ENCODE measurements at regions not wholly inside any gene's neighbourhood (a gene's known extent, or its start where the extent isn't known, plus 50 kb on each side); places are given as distances from the start of the nearest gene placed in this dataset.

GRCh38 chr2:36266536-36267121 lies 88.9 kb upstream of the CRIM1 start:
- Mint-ChIP-seq H3K27ac (no peak overlapping the region), H3K27me3 (no peaks in the 10 kb centered on the region), H3K9me3 (peaks cover 18% of the 10 kb centered on the region), H3K4me1 (ENCODE audit: low read depth) (no peaks in the 10 kb centered on the region), H3K4me3 (no peak overlapping the region), H3K36me3 (ENCODE audit: low read depth) (no peaks in the 10 kb centered on the region)
- intact Hi-C loops (cut with micrococcal nuclease) = no loop called here

- Mint-ChIP-seq H3K36me3 (ENCODE audit: low read depth) (no peaks in the 10 kb centered on the region), H3K4me1 (ENCODE audit: low read depth) (no peaks in the 10 kb centered on the region), H3K9me3 (peaks cover 17% of the 10 kb centered on the region), H3K27me3 (no peaks in the 10 kb centered on the region), H3K4me3 (no peak overlapping the region), H3K27ac (no peak overlapping the region)
- intact Hi-C loops (cut with micrococcal nuclease) = no loop called here
These were observed 93.0 kb upstream of the CRIM1 start for GRCh38 chr2:36262581-36262980.

- Mint-ChIP-seq H3K36me3 (ENCODE audit: low read depth) (no peaks in the 10 kb centered on the region), H3K4me3 (no peak overlapping the region), H3K9me3 (no peaks in the 10 kb centered on the region), H3K4me1 (ENCODE audit: low read depth) (no peaks in the 10 kb centered on the region), H3K27ac (no peak overlapping the region), H3K27me3 (no peaks in the 10 kb centered on the region)
- intact Hi-C loops (cut with micrococcal nuclease) = no loop called here
These were observed 99.7 kb upstream of the CRIM1 start for GRCh38 chr2:36255863-36256262.

GRCh38 chr2:36253086-36253485 lies 102.5 kb upstream of the CRIM1 start:
- H3K9me3 Mint-ChIP-seq = no peaks in the 10 kb centered on the region
- peaks cover 2% of the 10 kb centered on the region for H3K27me3 Mint-ChIP-seq
- no peak overlapping the region for H3K4me3 Mint-ChIP-seq
- H3K36me3 Mint-ChIP-seq (ENCODE audit: low read depth) = no peaks in the 10 kb centered on the region
- intact Hi-C loops (cut with micrococcal nuclease) = no loop called here
- H3K4me1 Mint-ChIP-seq (ENCODE audit: low read depth) = no peaks in the 10 kb centered on the region
- H3K27ac Mint-ChIP-seq = no peak overlapping the region

- intact Hi-C loops (cut with micrococcal nuclease) = no loop called here
- Mint-ChIP-seq H3K4me3 (no peak overlapping the region), H3K4me1 (ENCODE audit: low read depth) (peaks cover 6% of the 10 kb centered on the region), H3K36me3 (ENCODE audit: low read depth) (no peaks in the 10 kb centered on the region), H3K27ac (no peak overlapping the region), H3K27me3 (peaks cover 6% of the 10 kb centered on the region), H3K9me3 (no peaks in the 10 kb centered on the region)
These were observed 109.1 kb upstream of the CRIM1 start for GRCh38 chr2:36246320-36246990.

- Mint-ChIP-seq H3K4me1 (ENCODE audit: low read depth) (peaks cover 12% of the 10 kb centered on the region), H3K4me3 (no peak overlapping the region)
- intact Hi-C loops (cut with micrococcal nuclease) = no loop called here
These were observed 109.9 kb upstream of the CRIM1 start for GRCh38 chr2:36245651-36246050.

GRCh38 chr2:36238106-36238505 lies 117.5 kb upstream of the CRIM1 start:
- no peaks in the 10 kb centered on the region for H3K9me3 Mint-ChIP-seq
- intact Hi-C loops (cut with micrococcal nuclease) = no loop called here
- peaks cover 9% of the 10 kb centered on the region for H3K27me3 Mint-ChIP-seq
- peaks cover 13% of the 10 kb centered on the region for H3K4me1 Mint-ChIP-seq (ENCODE audit: low read depth)
- H3K4me3 Mint-ChIP-seq = no peak overlapping the region
- no peak overlapping the region for H3K27ac Mint-ChIP-seq
- H3K36me3 Mint-ChIP-seq (ENCODE audit: low read depth) = no peaks in the 10 kb centered on the region

More at GRCh38 chr2:36245651-36246050, 109.9 kb upstream of the CRIM1 start:
- Mint-ChIP-seq H3K9me3 (no peaks in the 10 kb centered on the region), H3K36me3 (ENCODE audit: low read depth) (no peaks in the 10 kb centered on the region), H3K27ac (no peak overlapping the region), H3K27me3 (peaks cover 6% of the 10 kb centered on the region)

- peaks cover 9% of the 10 kb centered on the region for H3K27me3 Mint-ChIP-seq
- H3K4me1 Mint-ChIP-seq (ENCODE audit: low read depth) = peaks cover 9% of the 10 kb centered on the region
These were observed 119.7 kb upstream of the CRIM1 start for GRCh38 chr2:36235882-36236281.

GRCh38 chr2:36235426-36235825 lies 120.2 kb upstream of the CRIM1 start:
- no peak overlapping the region for H3K4me3 Mint-ChIP-seq
- no peaks in the 10 kb centered on the region for H3K36me3 Mint-ChIP-seq (ENCODE audit: low read depth)
- no peak overlapping the region for H3K27ac Mint-ChIP-seq

More at GRCh38 chr2:36235882-36236281, 119.7 kb upstream of the CRIM1 start:
- intact Hi-C loops (cut with micrococcal nuclease) = no loop called here
- no peaks in the 10 kb centered on the region for H3K36me3 Mint-ChIP-seq (ENCODE audit: low read depth)
- H3K27ac Mint-ChIP-seq = no peak overlapping the region
- H3K4me3 Mint-ChIP-seq = no peak overlapping the region
- no peaks in the 10 kb centered on the region for H3K9me3 Mint-ChIP-seq

GRCh38 chr2:36223259-36223658 lies 132.3 kb upstream of the CRIM1 start:
- H3K4me1 Mint-ChIP-seq (ENCODE audit: low read depth) = no peaks in the 10 kb centered on the region
- no peaks in the 10 kb centered on the region for H3K9me3 Mint-ChIP-seq
- intact Hi-C loops (cut with micrococcal nuclease) = no loop called here
- no peaks in the 10 kb centered on the region for H3K36me3 Mint-ChIP-seq (ENCODE audit: low read depth)
- H3K27me3 Mint-ChIP-seq = peaks cover under 1% of the 10 kb centered on the region
- H3K27ac Mint-ChIP-seq = no peak overlapping the region
- H3K4me3 Mint-ChIP-seq = no peak overlapping the region

More at GRCh38 chr2:36235426-36235825, 120.2 kb upstream of the CRIM1 start:
- H3K9me3 Mint-ChIP-seq = no peaks in the 10 kb centered on the region
- intact Hi-C loops (cut with micrococcal nuclease) = no loop called here
- H3K27me3 Mint-ChIP-seq = peaks cover 8% of the 10 kb centered on the region
- peaks cover 4% of the 10 kb centered on the region for H3K4me1 Mint-ChIP-seq (ENCODE audit: low read depth)

GRCh38 chr2:36222485-36222884 lies 133.1 kb upstream of the CRIM1 start:
- intact Hi-C loops (cut with micrococcal nuclease) = no loop called here

GRCh38 chr2:36214691-36215090 lies 140.9 kb upstream of the CRIM1 start:
- Mint-ChIP-seq H3K27me3 (peaks cover 2% of the 10 kb centered on the region), H3K4me1 (ENCODE audit: low read depth) (no peaks in the 10 kb centered on the region), H3K27ac (no peak overlapping the region), H3K36me3 (ENCODE audit: low read depth) (no peaks in the 10 kb centered on the region), H3K4me3 (no peak overlapping the region), H3K9me3 (peaks cover 17% of the 10 kb centered on the region)
- intact Hi-C loops (cut with micrococcal nuclease) = no loop called here

More at GRCh38 chr2:36222485-36222884, 133.1 kb upstream of the CRIM1 start:
- Mint-ChIP-seq H3K27me3 (peaks cover 2% of the 10 kb centered on the region), H3K27ac (no peak overlapping the region), H3K4me1 (ENCODE audit: low read depth) (no peaks in the 10 kb centered on the region), H3K36me3 (ENCODE audit: low read depth) (no peaks in the 10 kb centered on the region), H3K4me3 (no peak overlapping the region), H3K9me3 (no peaks in the 10 kb centered on the region)

GRCh38 chr2:36203366-36203765 lies 152.2 kb upstream of the CRIM1 start:
- no peaks in the 10 kb centered on the region for H3K27me3 Mint-ChIP-seq
- intact Hi-C loops (cut with micrococcal nuclease) = no loop called here
- H3K27ac Mint-ChIP-seq = no peak overlapping the region
- H3K4me1 Mint-ChIP-seq (ENCODE audit: low read depth) = no peaks in the 10 kb centered on the region
- no peak overlapping the region for H3K4me3 Mint-ChIP-seq
- peaks cover 17% of the 10 kb centered on the region for H3K9me3 Mint-ChIP-seq
- H3K36me3 Mint-ChIP-seq (ENCODE audit: low read depth) = no peaks in the 10 kb centered on the region

GRCh38 chr2:36197181-36197971 lies 158.2 kb upstream of the CRIM1 start:
- Mint-ChIP-seq H3K36me3 (ENCODE audit: low read depth) (no peaks in the 10 kb centered on the region), H3K9me3 (peaks cover 11% of the 10 kb centered on the region), H3K27ac (no peak overlapping the region), H3K4me3 (no peak overlapping the region), H3K4me1 (ENCODE audit: low read depth) (no peaks in the 10 kb centered on the region), H3K27me3 (no peaks in the 10 kb centered on the region)
- intact Hi-C loops (cut with micrococcal nuclease) = no loop called here

Measured in dendritic cell treated with granulocyte-macrophage colony-stimulating factor and Interleukin-4, amounts not matched to agents 40 ng/mL and 50 ng/mL, for 4 days (primary cell).